Fibroblast of villous mesenchyme (primary cell): ENCODE measurements at regions not wholly inside any gene's neighbourhood (a gene's known extent, or its start where the extent isn't known, plus 50 kb on each side); places are given as distances from the start of the nearest gene placed in this dataset.

Source experiments
- DNase-seq: peaks from one replicate; pipeline ENCODE4 v3.0.0-alpha.2; 2010; ENCODE audit warnings: low read depth
- H3K4me3 ChIP-seq: 2 replicates; pipeline ENCODE4 v1.5.1; 2011; ENCODE audit warnings: low read depth, mild to moderate bottlenecking, low read length
- TF ChIP-seq, protein P1 (sequence below): IDR thresholded peaks from 2 replicates; pipeline ENCODE4 v1.5.1; 2012; ENCODE audit warnings: low read depth, mild to moderate bottlenecking, low read length; ENCODE audit not compliant: insufficient read depth

DNA sequence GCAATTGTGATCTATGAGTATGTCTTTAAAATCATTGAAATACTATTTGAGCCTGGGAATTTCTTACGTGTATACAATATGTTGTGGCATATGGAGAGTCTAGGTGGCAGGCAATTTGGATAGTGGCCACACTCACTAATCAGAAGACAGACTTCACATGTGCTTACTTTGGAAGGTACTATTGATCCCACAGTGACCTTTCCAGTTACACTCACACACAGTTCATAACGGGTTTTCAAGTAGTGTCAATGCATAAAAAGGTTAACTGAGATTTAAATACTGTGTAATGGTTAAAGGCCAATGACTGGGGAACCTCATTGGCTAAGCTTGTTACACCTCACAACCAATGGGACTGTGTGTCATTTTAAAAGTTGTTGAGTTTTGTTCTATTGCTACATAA, 783.2 kb downstream of the RPA4 start:
- H3K4me3 ChIP-seq: no peak overlapping the region
- DNase-seq: no peak
- TF ChIP-seq, protein P1, sequence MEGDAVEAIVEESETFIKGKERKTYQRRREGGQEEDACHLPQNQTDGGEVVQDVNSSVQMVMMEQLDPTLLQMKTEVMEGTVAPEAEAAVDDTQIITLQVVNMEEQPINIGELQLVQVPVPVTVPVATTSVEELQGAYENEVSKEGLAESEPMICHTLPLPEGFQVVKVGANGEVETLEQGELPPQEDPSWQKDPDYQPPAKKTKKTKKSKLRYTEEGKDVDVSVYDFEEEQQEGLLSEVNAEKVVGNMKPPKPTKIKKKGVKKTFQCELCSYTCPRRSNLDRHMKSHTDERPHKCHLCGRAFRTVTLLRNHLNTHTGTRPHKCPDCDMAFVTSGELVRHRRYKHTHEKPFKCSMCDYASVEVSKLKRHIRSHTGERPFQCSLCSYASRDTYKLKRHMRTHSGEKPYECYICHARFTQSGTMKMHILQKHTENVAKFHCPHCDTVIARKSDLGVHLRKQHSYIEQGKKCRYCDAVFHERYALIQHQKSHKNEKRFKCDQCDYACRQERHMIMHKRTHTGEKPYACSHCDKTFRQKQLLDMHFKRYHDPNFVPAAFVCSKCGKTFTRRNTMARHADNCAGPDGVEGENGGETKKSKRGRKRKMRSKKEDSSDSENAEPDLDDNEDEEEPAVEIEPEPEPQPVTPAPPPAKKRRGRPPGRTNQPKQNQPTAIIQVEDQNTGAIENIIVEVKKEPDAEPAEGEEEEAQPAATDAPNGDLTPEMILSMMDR: no peak

DNA sequence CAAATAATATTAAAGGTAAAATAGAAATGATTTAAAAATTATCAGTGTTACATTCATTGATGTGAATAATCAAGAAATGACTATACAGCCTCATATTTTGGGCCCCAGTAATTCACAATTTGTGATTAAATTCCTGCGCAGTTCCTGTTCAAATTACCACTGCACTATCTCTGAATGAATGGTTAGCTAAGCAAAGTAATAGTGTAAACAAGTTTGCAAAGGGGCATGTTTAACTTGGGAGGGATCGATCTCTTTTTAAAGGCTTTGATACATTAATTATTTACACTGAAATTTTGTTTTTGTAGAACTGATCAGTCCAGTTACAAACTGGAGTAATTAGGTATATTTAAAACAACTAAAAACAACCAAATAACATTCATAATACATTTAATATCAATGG, 784.4 kb downstream of the RPA4 start:
- no peak overlapping the region for H3K4me3 ChIP-seq
- TF ChIP-seq, protein P1: no peak
- no peak for DNase-seq

DNA sequence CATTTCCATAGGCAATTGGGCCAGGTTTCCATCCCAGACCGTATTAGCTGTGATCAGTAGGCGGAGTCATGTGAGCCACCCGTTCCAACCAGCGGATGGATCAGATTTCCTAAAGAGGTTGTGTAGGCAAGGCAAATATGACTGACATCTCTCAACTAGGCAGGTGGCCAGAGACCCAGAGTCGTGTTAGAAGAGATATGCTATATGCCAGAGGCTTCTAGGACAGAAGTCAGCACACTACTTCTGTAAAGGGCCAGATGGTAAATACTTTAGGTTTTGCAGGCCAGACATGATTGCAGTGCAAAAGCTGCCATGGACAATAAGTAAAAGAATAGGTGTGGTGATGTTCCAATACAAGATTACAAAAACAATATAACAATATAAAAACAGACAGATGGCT, 788.4 kb downstream of the RPA4 start:
- TF ChIP-seq, protein P1: no peak
- no peak overlapping the region for H3K4me3 ChIP-seq
- no peak for DNase-seq

DNA sequence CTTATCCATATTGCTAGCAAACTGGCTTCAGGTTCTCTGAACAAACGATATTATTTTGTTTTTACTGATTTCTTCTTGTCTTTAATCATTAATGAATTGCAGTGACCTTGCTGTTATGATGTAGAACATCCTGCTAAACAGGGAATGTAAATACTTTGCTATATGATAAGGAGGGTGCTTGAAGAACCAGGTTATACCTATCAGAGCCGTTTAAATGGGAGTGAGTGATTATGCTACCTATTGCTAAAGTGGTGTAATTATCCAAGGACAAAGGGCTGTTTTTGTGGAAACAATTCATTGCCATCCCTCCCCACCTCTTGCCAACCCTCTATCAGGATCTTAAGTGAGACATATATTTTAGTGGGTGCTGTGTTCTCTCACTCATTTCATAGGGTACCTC, 788.9 kb downstream of the RPA4 start:
- no peak for DNase-seq
- H3K4me3 ChIP-seq: no peak overlapping the region
- TF ChIP-seq, protein P1: no peak

DNA sequence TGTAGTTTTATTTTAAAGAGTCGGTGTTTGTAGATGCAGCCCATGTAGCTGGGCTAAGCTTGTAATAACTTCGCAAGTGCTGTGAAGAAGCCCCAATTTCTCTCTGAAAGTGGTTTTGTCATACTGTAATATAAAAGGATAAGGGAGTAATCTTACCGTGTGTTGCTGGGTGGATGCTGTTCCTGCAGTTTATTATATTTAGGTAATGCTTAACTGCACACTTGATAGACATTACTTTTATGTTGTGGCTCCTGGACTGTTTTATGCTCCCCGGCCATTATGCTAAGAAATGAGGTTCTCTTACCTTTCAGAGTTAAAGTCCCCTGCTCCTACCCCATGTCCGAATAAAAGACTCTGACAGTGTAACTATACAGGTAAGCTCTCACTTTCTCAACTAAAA, 789.4 kb downstream of the RPA4 start:
- no peak for DNase-seq
- TF ChIP-seq, protein P1: no peak
- no peak overlapping the region for H3K4me3 ChIP-seq

DNA sequence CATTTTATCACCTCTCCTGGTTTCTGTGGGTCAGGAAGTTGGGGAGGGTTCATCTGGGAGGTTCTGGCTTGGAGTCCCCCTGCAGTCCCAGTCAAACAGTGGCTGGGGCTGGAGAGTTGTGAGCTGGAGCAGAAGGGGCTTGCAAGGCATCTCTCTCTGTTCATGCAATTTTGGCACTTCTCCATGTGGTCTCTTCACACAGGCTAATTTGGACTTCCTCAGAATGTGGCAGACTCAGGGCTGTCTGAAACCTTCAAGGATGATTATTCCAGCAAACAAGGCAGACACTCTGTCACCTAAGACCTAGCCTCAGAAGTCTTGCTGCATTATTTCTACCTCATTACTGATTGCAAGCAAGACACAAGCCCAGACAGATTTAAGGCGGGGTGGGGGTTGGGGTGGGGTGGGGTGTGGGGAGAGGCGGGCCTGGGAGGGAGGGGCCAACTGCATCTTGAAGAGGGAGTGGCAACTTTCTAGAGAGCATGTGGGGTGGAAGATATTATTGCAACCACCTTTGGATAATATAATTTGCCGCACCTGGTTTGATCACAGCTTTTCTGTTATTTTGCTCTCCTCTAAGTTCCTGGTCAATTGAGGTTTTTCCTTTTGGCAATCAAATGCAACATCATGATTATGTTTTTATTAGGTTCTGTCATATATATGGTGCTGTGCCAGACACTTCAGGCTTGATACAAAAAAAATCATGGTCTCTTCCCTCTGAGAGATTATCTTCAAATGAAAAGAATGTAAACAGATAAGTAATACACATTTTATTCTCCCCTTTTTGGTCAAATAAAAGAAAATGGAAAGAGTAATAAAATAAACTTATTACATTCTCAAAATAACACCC, 799.5 kb downstream of the RPA4 start:
- no peak for DNase-seq
- H3K4me3 ChIP-seq: no peak overlapping the region

More for the DNA sequence above, 799.5 kb downstream of the RPA4 start:
- TF ChIP-seq, protein P1: no peak
